Right lobe of liver (tissue), 6 donors: ENCODE measurements at regions not wholly inside any gene's neighbourhood (a gene's known extent, or its start where the extent isn't known, plus 50 kb on each side); places are given as distances from the start of the nearest gene placed in this dataset.

Experiments used
- ATAC-seq, 4 donors: fragments of 200-7000 bp; cut with Tn5 transposase; one replicate each; pipeline ENCODE4 v1.9.1; 2020; ENCODE audit warnings: mild to moderate bottlenecking in 4 of 4, moderate library complexity in 4 of 4
- DNase-seq, 3 donors: peaks; one replicate each; pipeline ENCODE4 v3.0.0-alpha.2; 2020
- H3K27ac ChIP-seq, 3 donors: fragments of 200-600 bp; one replicate each; pipeline ENCODE4 v1.8.0; 2022
- H3K27me3 ChIP-seq, 2 donors: fragments of 200-600 bp; one replicate each; pipeline ENCODE4 v1.8.0; 2022
- H3K36me3 ChIP-seq, 4 donors: fragments of 200-600 bp; sonication (generic) in 1 of 4; one replicate each; pipeline versions ENCODE4 v1.5.1 to v1.8.0; 2017 to 2022; ENCODE audit warnings: control low read depth in 1 of 4
- H3K4me1 ChIP-seq, 4 donors: fragments of 200-600 bp; sonication (generic) in 1 of 4; one replicate each; pipeline versions ENCODE4 v1.5.1 to v1.8.0; 2017 to 2022; ENCODE audit warnings: control low read depth in 1 of 4
- H3K4me3 ChIP-seq, 3 donors: fragments of 200-600 bp; one replicate each; pipeline ENCODE4 v1.8.0; 2022
- H3K9me3 ChIP-seq, 4 donors: fragments of 200-600 bp; sonication (generic) in 1 of 4; one replicate each; pipeline versions ENCODE4 v1.5.1 to v1.8.0; 2017 to 2022; ENCODE audit warnings: control low read depth in 1 of 4
- CTCF ChIP-seq, 4 donors: fragments of 200-600 bp in 3 of 4; fragments of 450-650 bp in 1 of 4; IDR thresholded peaks; one replicate each; pipeline versions ENCODE4 v1.5.1 to v1.8.0; 2016 to 2022; ENCODE audit warnings: antibody characterized with exemption in 4 of 4, mild to moderate bottlenecking in 2 of 4
- POLR2A ChIP-seq: fragments of 450-650 bp; IDR thresholded peaks from one replicate; pipeline ENCODE4 v1.6.1; 2017; ENCODE audit warnings: antibody characterized with exemption, mild to moderate bottlenecking
- WGBS: methylation state at CpG from one replicate; pipeline ENCODE4 v1.1.6; 2018; ENCODE audit warnings: low coverage, low lambda C conversion rate; ENCODE audit not compliant: insufficient coverage; ENCODE audit errors: missing lambda C conversion rate; 5-methylcytosine and 5-hydroxymethylcytosine counted together
- intact Hi-C, 2 donors: fragments of 100-400 bp; cut with DNase I; formaldehyde crosslinking; loops; one replicate each; pipeline versions ENCODE4 v1.11.2 to v1.14.1; 2022
- donor health status: DM: no; HTN: yes; CAD: no.
- donor health status: DM: no; HTN: no; CAD: no.
- donor health status: DM: no; HTN: no; CAD: no.
- donor health status: DM: no; HTN: yes; CAD: no.
- donor health status: DM: no; HTN: yes; CAD: no.

GRCh38 chr9:100856238-100856637 lies 172.3 kb upstream of the PLPPR1 start:
- intact Hi-C loops: no loop called here
- Histone ChIP-seq H3K4me3 (no peak overlapping the region), H3K4me1 (no peaks in the 10 kb centered on the region), H3K27me3 (no peaks in the 10 kb centered on the region), H3K9me3 (no peaks in the 10 kb centered on the region), H3K27ac (no peak overlapping the region), H3K36me3 (no peaks in the 10 kb centered on the region)
- 28% methylated on average over 3 of the region's 3 CpGs for WGBS
- no peak for DNase-seq
- TF ChIP-seq POLR2A (no peak), CTCF (IDR thresholded peaks at IDR 0.05) (no peak)
- no peak for ATAC-seq

- Histone ChIP-seq H3K9me3 (no peaks in the 10 kb centered on the region), H3K27ac (no peak overlapping the region), H3K4me3 (no peak overlapping the region), H3K4me1 (no peaks in the 10 kb centered on the region), H3K27me3 (no peaks in the 10 kb centered on the region), H3K36me3 (no peaks in the 10 kb centered on the region)
- DNase-seq: no peak
- intact Hi-C loops: no loop called here
- no peak for ATAC-seq
- 67% methylated on average over 3 of the region's 3 CpGs for WGBS
- TF ChIP-seq CTCF (IDR thresholded peaks at IDR 0.05): no peak
- TF ChIP-seq POLR2A: no peak
Observed at GRCh38 chr9:100865111-100865510, 163.4 kb upstream of the PLPPR1 start.

- Histone ChIP-seq H3K36me3 (no peaks in the 10 kb centered on the region), H3K4me3 (no peak overlapping the region), H3K4me1 (no peaks in the 10 kb centered on the region), H3K27ac (no peak overlapping the region), H3K27me3 (no peaks in the 10 kb centered on the region), H3K9me3 (no peaks in the 10 kb centered on the region)
- no peak for TF ChIP-seq POLR2A
- TF ChIP-seq CTCF (IDR thresholded peaks at IDR 0.05): no peak
- intact Hi-C loops: no loop called here
- no peak for ATAC-seq
- DNase-seq: no peak
- 73% methylated on average over 3 of the region's 4 CpGs for whole genome bisulfite sequencing
Observed at GRCh38 chr9:100865648-100866047, 162.9 kb upstream of the PLPPR1 start.

- Histone ChIP-seq H3K27ac (no peak overlapping the region), H3K9me3 (no peaks in the 10 kb centered on the region), H3K4me3 (no peak overlapping the region), H3K36me3 (no peaks in the 10 kb centered on the region), H3K4me1 (no peaks in the 10 kb centered on the region), H3K27me3 (no peaks in the 10 kb centered on the region)
- DNase-seq: no peak
- TF ChIP-seq CTCF (IDR thresholded peaks at IDR 0.05) (no peak), POLR2A (no peak)
- 65% methylated on average over 3 of the region's 3 CpGs for WGBS
- no peak for ATAC-seq
- intact Hi-C loops: no loop called here
Observed at GRCh38 chr9:100869326-100869725, 159.2 kb upstream of the PLPPR1 start.

- no peaks in the 10 kb centered on the region for H3K27me3 ChIP-seq
- DNase-seq (no peak), ATAC-seq (no peak)
- WGBS: 86% methylated on average over 1 of the region's 1 CpG
- H3K4me3 ChIP-seq: no peak overlapping the region
- intact Hi-C loops: no loop called here
- no peaks in the 10 kb centered on the region for H3K4me1 ChIP-seq
- no peak for TF ChIP-seq POLR2A
- TF ChIP-seq CTCF (IDR thresholded peaks at IDR 0.05): no peak
- H3K36me3 ChIP-seq: no peaks in the 10 kb centered on the region
- no peak overlapping the region for H3K27ac ChIP-seq
- no peaks in the 10 kb centered on the region for H3K9me3 ChIP-seq
Observed at GRCh38 chr9:100879884-100880283, 148.6 kb upstream of the PLPPR1 start.
